Activated naive CD4-positive, alpha-beta T cell treated with anti-CD3 and anti-CD28 coated beads, Interleukin-2, amount 10 ng/mL, durations not matched to agents 7 days and 5 days (primary cell): ENCODE measurements at regions not wholly inside any gene's neighbourhood (a gene's known extent, or its start where the extent isn't known, plus 50 kb on each side); places are given as distances from the start of the nearest gene placed in this dataset.

Experiments used
- CTCF ChIA-PET: fragments of 350-600 bp; sonication (Branson Sonifier 250); formaldehyde crosslinking; loops from one replicate; lab custom pipeline; 2021; ENCODE audit warnings: antibody characterized with exemption; lab: Charles Lee
- DNase-seq: peaks from one replicate; pipeline ENCODE4 v3.0.0-alpha.2; 2020
- H3K27ac Mint-ChIP-seq: one replicate; pipeline ENCODE4 v1.8.0; 2021; ENCODE audit warnings: mild to moderate bottlenecking, moderate library complexity, mixed read lengths
- H3K27me3 Mint-ChIP-seq: one replicate; pipeline ENCODE4 v1.8.0; 2021; ENCODE audit warnings: mild to moderate bottlenecking, mixed read lengths
- H3K36me3 Mint-ChIP-seq: one replicate; pipeline ENCODE4 v1.8.0; 2021; ENCODE audit warnings: mixed read lengths
- H3K4me1 Mint-ChIP-seq: one replicate; pipeline ENCODE4 v1.8.0; 2021; ENCODE audit warnings: mixed read lengths
- H3K4me3 Mint-ChIP-seq: one replicate; pipeline ENCODE4 v1.8.0; 2021; ENCODE audit warnings: mild to moderate bottlenecking, moderate library complexity, mixed read lengths
- H3K9me3 Mint-ChIP-seq: one replicate; pipeline ENCODE4 v1.8.0; 2021; ENCODE audit warnings: mixed read lengths

DNA sequence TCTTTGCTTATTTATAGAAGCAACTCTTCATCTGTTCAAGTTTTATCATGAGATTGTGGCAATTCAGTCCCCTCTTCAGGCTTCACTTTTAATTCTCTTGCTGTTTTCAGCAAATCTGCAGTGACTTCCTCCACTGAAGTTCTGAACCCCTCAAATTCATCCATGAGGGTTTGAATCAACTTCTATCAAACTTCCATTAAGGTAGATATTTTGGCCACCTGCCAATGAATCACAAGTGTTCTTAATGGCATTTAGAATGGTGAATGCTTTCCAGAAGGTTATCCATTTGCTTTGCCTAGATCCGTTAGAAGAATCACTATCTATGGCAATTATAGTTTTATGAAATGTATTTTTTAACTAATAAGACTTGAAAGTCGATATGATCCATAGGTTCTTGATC lies 946.7 kb upstream of the B3GALT2 start:
- DNase-seq: no peak

DNA sequence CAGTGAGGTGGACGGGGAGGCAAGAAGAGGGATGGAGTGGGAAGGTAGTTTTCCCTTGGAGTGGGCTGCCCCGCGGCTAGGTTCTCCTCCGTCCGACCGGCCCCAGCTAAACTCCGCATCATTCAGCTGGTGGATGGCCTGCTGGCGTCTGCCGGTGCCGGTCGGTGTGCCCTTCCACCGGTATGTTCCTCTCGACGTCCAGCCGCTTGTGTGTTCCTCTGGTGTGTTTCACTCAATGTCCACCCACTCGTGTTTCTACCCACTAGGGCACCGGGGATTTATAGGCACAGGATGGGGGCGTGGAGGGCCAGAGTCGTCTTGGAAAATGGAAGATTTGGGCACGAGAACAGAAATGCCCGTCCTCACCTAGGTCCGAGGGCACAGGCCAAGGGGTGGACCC lies 931.7 kb upstream of the B3GALT2 start:
- H3K36me3 Mint-ChIP-seq: no peaks in the 10 kb centered on the region

More for the DNA sequence above, 946.7 kb upstream of the B3GALT2 start:
- H3K36me3 Mint-ChIP-seq: no peaks in the 10 kb centered on the region
- CTCF ChIA-PET: interaction anchor here (0.6 kb wide), 1 partner anchor 801 kb away, joined by 3 read pairs; no protein-coding TSS in a partner anchor
- H3K27me3 Mint-ChIP-seq: no peaks in the 10 kb centered on the region
- no peaks in the 10 kb centered on the region for H3K9me3 Mint-ChIP-seq
- no peak overlapping the region for H3K27ac Mint-ChIP-seq
- peaks cover 6% of the 10 kb centered on the region for H3K4me1 Mint-ChIP-seq
- H3K4me3 Mint-ChIP-seq: no peak overlapping the region

DNA sequence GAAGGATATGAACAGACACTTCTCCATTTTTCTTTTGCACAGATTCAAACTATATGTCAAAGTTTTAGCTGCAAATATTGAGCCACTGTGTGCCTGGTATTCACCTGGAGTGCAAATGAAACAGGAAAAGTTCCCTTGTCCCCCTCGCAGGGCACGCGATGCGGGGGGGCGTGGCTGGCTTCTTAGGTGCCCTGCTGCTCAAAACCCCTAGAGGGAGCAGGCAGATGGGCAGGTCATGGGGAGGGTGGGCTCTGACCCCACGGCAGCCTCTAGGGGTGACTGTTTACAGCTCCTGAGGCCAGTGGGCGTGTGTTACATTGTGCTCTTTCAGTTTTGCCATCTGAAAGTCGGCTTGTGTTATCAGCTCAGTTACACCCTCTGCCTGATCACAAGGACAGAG lies 931.2 kb upstream of the B3GALT2 start:
- H3K4me3 Mint-ChIP-seq: no peak overlapping the region
- CTCF ChIA-PET: no interaction called here
- H3K9me3 Mint-ChIP-seq: no peaks in the 10 kb centered on the region
- no peak overlapping the region for H3K27ac Mint-ChIP-seq
- H3K27me3 Mint-ChIP-seq: no peaks in the 10 kb centered on the region
- DNase-seq: no peak
- no peaks in the 10 kb centered on the region for H3K36me3 Mint-ChIP-seq
- H3K4me1 Mint-ChIP-seq: no peaks in the 10 kb centered on the region

More for the DNA sequence above, 931.7 kb upstream of the B3GALT2 start:
- Mint-ChIP-seq H3K27me3 (no peaks in the 10 kb centered on the region), H3K27ac (no peak overlapping the region), H3K9me3 (no peaks in the 10 kb centered on the region), H3K4me1 (no peaks in the 10 kb centered on the region), H3K4me3 (no peak overlapping the region)
- CTCF ChIA-PET: no interaction called here
- DNase-seq: no peak

DNA sequence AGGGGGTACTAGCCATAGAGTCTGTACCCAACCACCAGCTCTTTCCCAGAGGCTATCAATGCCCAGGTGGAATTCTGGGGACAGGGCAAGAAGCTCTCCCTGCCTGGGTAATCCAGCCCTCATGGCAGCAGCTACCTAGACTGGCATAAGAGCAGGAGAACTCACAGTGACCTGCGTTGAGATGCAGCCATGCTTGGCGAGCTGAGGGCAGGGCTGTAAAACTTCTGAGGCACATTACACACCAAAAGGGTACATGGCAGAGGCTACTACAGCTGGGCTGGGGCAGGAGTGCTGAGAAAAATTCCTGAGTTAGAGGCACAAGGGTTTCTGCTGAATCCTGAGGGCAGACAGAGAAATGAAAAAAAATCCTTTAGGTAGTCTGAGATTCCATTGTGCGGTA lies 927.9 kb upstream of the B3GALT2 start:
- H3K36me3 Mint-ChIP-seq: no peaks in the 10 kb centered on the region
- no peaks in the 10 kb centered on the region for H3K4me1 Mint-ChIP-seq
- H3K4me3 Mint-ChIP-seq: no peak overlapping the region
- CTCF ChIA-PET: no interaction called here
- no peak overlapping the region for H3K27ac Mint-ChIP-seq
- DNase-seq: no peak
- H3K9me3 Mint-ChIP-seq: no peaks in the 10 kb centered on the region
- H3K27me3 Mint-ChIP-seq: no peaks in the 10 kb centered on the region

DNA sequence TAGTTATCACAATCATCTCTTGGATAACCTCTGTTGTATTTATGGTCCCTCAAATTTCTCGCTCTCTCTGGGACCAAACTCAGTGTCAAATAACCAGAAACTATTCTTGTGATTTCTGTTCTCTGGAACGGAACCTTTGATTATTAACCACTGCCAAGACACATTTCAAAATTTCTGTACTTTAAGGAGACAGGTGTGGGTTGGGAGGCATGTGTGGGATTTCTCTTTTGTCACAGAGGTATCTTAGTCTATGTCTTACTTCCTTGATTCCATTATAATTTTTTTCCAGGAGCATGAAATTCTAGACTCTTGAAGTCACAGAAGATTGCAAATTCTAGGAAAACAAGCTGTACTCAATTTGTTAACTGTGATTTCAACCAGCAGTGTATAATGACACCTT lies 919.0 kb upstream of the B3GALT2 start:
- no peaks in the 10 kb centered on the region for H3K9me3 Mint-ChIP-seq
- H3K27ac Mint-ChIP-seq: no peak overlapping the region
- no peak for DNase-seq
- no peak overlapping the region for H3K4me3 Mint-ChIP-seq
- H3K4me1 Mint-ChIP-seq: no peaks in the 10 kb centered on the region
- CTCF ChIA-PET: no interaction called here
- H3K36me3 Mint-ChIP-seq: no peaks in the 10 kb centered on the region
- H3K27me3 Mint-ChIP-seq: no peaks in the 10 kb centered on the region

DNA sequence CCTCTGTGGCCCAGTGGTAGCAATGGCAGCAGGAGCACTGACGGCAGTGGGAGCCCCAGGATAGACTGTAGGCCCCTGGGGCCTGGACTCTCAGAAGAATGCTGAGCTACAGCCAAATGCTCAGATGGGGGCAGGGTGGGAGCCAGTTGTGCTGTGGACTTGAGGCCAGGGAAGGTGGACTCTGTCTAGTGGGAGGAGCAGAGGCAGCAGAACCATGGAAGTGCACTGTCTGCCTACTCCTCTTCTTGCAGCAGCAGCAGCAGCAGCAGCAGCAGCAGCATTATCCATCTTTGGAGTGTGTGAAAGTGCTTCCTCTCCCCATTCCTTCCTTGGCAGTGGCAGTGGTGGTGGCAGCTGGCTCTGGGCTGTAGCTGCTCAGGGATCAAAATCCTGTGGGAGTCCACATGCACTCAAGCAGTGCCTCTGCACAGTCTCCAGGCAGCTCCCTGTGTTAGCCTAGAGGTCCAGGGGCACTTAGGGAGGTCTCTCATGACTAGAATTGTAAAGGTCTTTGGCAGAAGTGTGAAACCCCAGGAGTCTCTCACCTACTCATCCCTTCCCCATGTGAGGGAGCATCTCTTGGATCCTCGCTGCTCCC lies 917.9 kb upstream of the B3GALT2 start:
- CTCF ChIA-PET: no interaction called here
- H3K27ac Mint-ChIP-seq: no peak overlapping the region
- no peaks in the 10 kb centered on the region for H3K4me1 Mint-ChIP-seq
- H3K27me3 Mint-ChIP-seq: no peaks in the 10 kb centered on the region
- no peak for DNase-seq
- no peak overlapping the region for H3K4me3 Mint-ChIP-seq
- H3K36me3 Mint-ChIP-seq: no peaks in the 10 kb centered on the region
- H3K9me3 Mint-ChIP-seq: peaks cover 3% of the 10 kb centered on the region

DNA sequence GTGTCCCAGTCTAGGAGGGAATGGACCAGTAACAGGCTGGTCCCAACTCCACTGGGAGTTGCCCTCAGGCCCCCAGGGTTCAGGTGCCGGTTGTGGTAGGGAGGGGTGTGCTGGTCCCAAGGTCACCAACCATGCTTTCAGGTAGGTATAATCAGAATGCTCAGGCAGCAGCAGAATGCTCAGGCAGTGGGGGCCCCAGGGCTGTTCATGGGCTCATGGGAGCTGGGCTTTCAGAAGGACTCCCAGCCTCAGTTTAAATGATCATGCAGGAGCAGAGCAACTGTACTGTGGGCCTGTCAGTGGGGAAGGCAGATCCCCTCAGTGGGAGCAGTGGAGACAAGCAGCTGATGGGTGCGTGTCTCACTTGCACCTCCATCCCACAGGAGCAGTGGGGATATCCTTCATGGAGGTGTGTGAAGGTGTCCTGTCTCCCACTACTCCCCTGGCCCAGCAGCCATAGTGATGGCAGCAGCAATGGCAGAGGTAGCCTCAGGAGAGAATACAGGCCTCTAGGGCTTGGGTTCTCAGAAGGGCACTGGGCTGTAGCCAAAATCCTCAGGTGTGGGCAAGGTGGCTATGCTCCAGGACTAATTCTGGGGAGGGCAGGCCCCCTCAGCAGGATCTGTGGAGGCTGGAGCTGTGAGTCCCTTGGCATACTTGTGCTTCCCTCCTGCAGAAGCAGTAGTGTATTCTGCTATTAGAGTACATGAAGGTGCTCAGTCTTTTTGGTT lies 917.3 kb upstream of the B3GALT2 start:
- no peak for DNase-seq
- CTCF ChIA-PET: no interaction called here
- Mint-ChIP-seq H3K27me3 (no peaks in the 10 kb centered on the region), H3K36me3 (no peaks in the 10 kb centered on the region), H3K27ac (no peak overlapping the region), H3K9me3 (peaks cover 3% of the 10 kb centered on the region), H3K4me1 (no peaks in the 10 kb centered on the region), H3K4me3 (no peak overlapping the region)

DNA sequence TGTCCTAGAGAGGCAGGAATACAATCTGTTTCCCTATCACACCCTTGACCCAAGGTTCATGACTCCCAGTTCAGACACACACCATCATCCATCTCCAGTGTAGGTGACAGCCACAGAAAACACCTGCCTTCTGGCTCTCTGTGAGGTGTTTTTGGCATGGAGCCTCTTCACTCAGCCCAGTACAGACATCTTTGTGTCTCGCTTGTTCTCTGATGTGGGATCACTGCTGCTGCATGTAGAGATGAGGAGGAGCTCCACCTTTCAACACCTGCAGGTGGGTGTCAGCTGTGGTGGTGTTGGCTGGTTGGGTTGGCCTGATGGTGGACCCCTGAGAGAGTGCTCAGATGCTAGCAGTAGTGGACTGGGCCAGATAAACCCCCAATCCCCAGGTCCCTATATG lies 916.7 kb upstream of the B3GALT2 start:
- CTCF ChIA-PET: no interaction called here
- H3K4me3 Mint-ChIP-seq: no peak overlapping the region
- H3K9me3 Mint-ChIP-seq: peaks cover 3% of the 10 kb centered on the region
- no peaks in the 10 kb centered on the region for H3K4me1 Mint-ChIP-seq
- H3K27ac Mint-ChIP-seq: no peak overlapping the region
- H3K27me3 Mint-ChIP-seq: no peaks in the 10 kb centered on the region
- H3K36me3 Mint-ChIP-seq: no peaks in the 10 kb centered on the region
- no peak for DNase-seq

DNA sequence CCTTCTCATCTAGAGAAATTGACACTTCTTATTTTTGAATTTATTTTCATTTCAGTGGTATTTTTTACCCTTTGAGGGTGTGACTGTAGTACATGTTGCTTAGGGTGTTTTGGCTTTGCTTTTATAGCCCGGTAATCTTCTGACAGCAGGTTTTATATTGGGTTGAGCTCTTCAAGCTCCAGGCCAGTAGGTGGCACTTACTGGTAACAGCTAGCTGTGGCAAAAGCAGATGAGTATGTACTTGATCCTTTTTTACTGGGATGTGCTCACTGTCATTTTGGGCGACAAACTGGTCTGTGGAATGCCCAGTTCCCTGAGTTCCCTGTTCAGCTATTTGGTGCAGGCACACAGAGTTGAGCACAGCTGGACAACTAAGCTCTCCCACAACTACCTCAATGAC lies 916.2 kb upstream of the B3GALT2 start:
- no peak overlapping the region for H3K4me3 Mint-ChIP-seq
- H3K4me1 Mint-ChIP-seq: no peaks in the 10 kb centered on the region
- no peaks in the 10 kb centered on the region for H3K27me3 Mint-ChIP-seq
- peaks cover 3% of the 10 kb centered on the region for H3K9me3 Mint-ChIP-seq
- H3K27ac Mint-ChIP-seq: no peak overlapping the region
- H3K36me3 Mint-ChIP-seq: no peaks in the 10 kb centered on the region
- CTCF ChIA-PET: interaction anchor here (1.0 kb wide), 1 partner anchor 114 kb away, joined by 3 read pairs; no protein-coding TSS in a partner anchor
- no peak for DNase-seq

DNA sequence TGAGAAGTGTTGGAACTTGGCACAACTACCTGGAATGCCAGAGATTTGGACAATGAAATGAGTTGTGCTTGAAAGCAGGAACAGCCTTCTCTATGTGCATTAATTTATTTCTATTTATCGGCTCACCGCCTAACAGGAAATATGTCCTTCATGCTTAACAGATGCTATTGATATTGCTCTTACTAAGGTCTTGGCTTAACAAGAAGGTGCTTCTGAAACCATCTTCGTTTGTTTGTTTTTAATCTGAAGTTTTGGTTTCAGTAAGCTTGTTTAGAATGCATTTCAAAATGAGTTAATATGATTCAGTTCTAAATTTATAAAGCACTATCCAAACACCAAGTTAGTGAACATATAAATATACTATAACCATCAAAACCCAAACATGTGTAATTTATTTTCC lies 898.3 kb upstream of the B3GALT2 start:
- Mint-ChIP-seq H3K9me3 (no peaks in the 10 kb centered on the region), H3K27ac (no peak overlapping the region), H3K27me3 (no peaks in the 10 kb centered on the region), H3K36me3 (no peaks in the 10 kb centered on the region), H3K4me1 (no peaks in the 10 kb centered on the region), H3K4me3 (no peak overlapping the region)
- CTCF ChIA-PET: no interaction called here
- DNase-seq: no peak

DNA sequence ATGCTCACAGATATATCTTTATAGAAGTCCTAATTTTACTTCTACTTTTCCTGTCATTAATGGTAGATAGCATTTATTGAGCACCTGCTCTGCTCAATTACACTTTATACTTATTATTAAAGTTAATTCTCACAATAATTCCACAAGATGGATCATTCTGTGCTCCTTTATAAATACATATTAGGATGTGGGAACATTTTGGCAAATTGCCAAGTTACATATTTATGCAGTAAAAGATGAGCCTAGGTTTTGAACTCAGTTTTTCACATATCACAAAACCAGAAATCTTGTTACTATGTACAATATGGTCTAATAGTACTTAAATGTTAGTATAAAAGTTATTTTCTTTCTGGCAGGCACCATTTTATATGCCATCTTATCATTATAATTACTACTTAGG lies 895.0 kb upstream of the B3GALT2 start:
- no peak overlapping the region for H3K27ac Mint-ChIP-seq

DNA sequence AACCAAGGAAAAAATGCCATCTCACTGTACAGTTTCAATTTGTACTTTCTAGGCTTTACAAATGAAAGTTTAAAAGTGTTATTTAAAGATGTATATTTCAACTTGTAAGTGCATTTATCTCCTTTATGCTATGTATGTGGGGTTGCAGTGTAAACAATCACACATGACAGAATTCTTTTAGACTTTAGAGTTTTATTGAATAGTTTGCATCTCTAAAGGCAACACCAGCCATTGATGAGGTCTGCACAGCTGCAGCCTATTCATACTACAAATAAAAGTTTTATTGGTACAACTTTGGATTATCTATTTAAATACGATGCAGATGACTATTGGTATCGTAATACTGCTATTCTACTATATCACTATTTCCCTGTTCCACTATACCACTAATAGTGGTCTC lies 894.4 kb upstream of the B3GALT2 start:
- CTCF ChIA-PET: no interaction called here
- no peak overlapping the region for H3K4me3 Mint-ChIP-seq
- H3K9me3 Mint-ChIP-seq: no peaks in the 10 kb centered on the region
- no peaks in the 10 kb centered on the region for H3K4me1 Mint-ChIP-seq
- no peaks in the 10 kb centered on the region for H3K27me3 Mint-ChIP-seq
- DNase-seq: no peak
- H3K36me3 Mint-ChIP-seq: no peaks in the 10 kb centered on the region
- no peak overlapping the region for H3K27ac Mint-ChIP-seq

More for the DNA sequence above, 895.0 kb upstream of the B3GALT2 start:
- H3K4me1 Mint-ChIP-seq: no peaks in the 10 kb centered on the region
- DNase-seq: no peak
- no peaks in the 10 kb centered on the region for H3K36me3 Mint-ChIP-seq
- H3K27me3 Mint-ChIP-seq: no peaks in the 10 kb centered on the region
- no peaks in the 10 kb centered on the region for H3K9me3 Mint-ChIP-seq
- CTCF ChIA-PET: no interaction called here
- no peak overlapping the region for H3K4me3 Mint-ChIP-seq

DNA sequence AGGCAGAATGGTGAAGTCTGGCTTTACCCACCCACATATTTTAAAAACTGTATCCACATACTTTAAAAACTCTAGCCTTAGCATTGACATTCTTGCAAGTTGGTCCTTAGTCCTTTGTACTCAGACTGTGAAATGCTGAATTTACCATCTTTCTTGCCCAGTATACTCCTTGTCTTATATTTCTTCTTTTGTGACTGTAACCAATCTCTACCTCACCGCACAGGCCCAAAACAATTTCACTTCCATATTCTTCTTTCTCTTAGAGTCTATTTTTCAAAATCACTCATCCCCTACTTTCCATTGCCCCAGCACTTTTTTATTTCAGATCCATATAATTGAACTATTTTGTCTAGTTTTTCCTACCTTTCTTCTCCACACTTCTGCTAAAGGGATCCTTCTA lies 892.4 kb upstream of the B3GALT2 start:
- no peaks in the 10 kb centered on the region for H3K27me3 Mint-ChIP-seq
- CTCF ChIA-PET: no interaction called here

DNA sequence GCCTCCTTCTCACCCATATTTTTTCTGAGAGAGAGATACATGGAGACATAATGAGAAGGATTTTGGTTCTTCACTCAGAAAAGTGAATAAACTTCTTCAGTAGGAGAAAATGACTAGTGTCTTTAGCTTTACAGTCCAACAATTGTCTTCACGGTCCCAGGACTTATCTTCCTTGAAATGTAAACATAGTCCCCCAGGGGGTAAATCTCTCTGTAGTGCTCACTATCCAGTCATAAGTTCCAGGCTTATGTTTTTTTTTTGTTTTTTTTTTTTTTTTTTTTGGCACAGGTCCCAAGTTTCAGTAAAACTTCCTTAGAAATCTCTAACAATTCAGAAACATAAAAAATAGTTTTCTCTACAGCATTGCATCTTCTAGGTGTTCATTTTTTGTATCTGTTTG lies 890.2 kb upstream of the B3GALT2 start:
- CTCF ChIA-PET: interaction anchor here (0.7 kb wide), 1 partner anchor 32 kb away, joined by 3 read pairs; no protein-coding TSS in a partner anchor
- H3K4me3 Mint-ChIP-seq: no peak overlapping the region
- no peaks in the 10 kb centered on the region for H3K4me1 Mint-ChIP-seq
- no peak overlapping the region for H3K27ac Mint-ChIP-seq
- no peak for DNase-seq
- no peaks in the 10 kb centered on the region for H3K27me3 Mint-ChIP-seq
- H3K36me3 Mint-ChIP-seq: no peaks in the 10 kb centered on the region
- H3K9me3 Mint-ChIP-seq: no peaks in the 10 kb centered on the region

More for the DNA sequence above, 892.4 kb upstream of the B3GALT2 start:
- Mint-ChIP-seq H3K27ac (no peak overlapping the region), H3K4me3 (no peak overlapping the region), H3K4me1 (no peaks in the 10 kb centered on the region), H3K36me3 (no peaks in the 10 kb centered on the region), H3K9me3 (no peaks in the 10 kb centered on the region)
- DNase-seq: no peak

DNA sequence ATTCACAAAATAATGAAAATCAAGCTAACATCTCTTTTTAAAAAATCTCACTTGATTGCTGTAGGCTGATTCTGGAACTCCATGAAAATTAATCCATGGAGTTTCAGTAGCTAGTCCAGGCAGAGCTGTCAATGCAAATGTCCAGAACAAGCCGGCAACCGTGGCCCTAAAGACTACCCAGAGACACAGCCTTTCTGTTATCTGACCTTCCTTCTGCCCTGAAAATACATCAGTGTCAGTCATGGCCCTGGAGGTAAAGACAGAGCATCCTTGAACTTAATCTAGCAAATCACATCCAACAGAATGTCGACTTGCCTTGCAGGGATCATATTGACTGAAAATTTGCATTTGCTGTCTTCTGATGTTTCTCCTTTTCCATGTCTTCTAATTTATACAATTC lies 887.4 kb upstream of the B3GALT2 start:
- no peaks in the 10 kb centered on the region for H3K36me3 Mint-ChIP-seq

More for the DNA sequence above, 887.4 kb upstream of the B3GALT2 start:
- Mint-ChIP-seq H3K4me1 (no peaks in the 10 kb centered on the region), H3K9me3 (no peaks in the 10 kb centered on the region), H3K27me3 (no peaks in the 10 kb centered on the region), H3K27ac (no peak overlapping the region), H3K4me3 (no peak overlapping the region)
- CTCF ChIA-PET: no interaction called here
- DNase-seq: no peak
